Right lobe of liver (tissue), 4 donors: ENCODE measurements at regions not wholly inside any gene's neighbourhood (a gene's known extent, or its start where the extent isn't known, plus 50 kb on each side); places are given as distances from the start of the nearest gene placed in this dataset.
"Not testable (repeated sequence)": the region's sequence is repeated elsewhere in the genome, so short reads cannot be mapped to it uniquely, and the experiment has no call there.

Experiments used
- CTCF ChIP-seq, 4 donors: fragments of 200-600 bp in 3 of 4; fragments of 450-650 bp in 1 of 4; IDR thresholded peaks; one replicate each; pipeline versions ENCODE4 v1.5.1 to v1.8.0; 2016 to 2022; ENCODE audit warnings: antibody characterized with exemption in 4 of 4, mild to moderate bottlenecking in 2 of 4
- POLR2A ChIP-seq: fragments of 450-650 bp; IDR thresholded peaks from one replicate; pipeline ENCODE4 v1.6.1; 2017; ENCODE audit warnings: antibody characterized with exemption, mild to moderate bottlenecking
- donor health status: DM: no; HTN: no; CAD: no.
- donor health status: DM: no; HTN: no; CAD: no.
- donor health status: DM: no; HTN: yes; CAD: no.

GRCh38 chr1:206331597-206331996, 128.3 kb downstream of the SRGAP2 start:
- not testable (repeated sequence) for TF ChIP-seq CTCF (IDR thresholded peaks at IDR 0.05); POLR2A
